ENCODE measurements at regions not wholly inside any gene's neighbourhood (a gene's known extent, or its start where the extent isn't known, plus 50 kb on each side); places are given as distances from the start of the nearest gene placed in this dataset.

DNA sequence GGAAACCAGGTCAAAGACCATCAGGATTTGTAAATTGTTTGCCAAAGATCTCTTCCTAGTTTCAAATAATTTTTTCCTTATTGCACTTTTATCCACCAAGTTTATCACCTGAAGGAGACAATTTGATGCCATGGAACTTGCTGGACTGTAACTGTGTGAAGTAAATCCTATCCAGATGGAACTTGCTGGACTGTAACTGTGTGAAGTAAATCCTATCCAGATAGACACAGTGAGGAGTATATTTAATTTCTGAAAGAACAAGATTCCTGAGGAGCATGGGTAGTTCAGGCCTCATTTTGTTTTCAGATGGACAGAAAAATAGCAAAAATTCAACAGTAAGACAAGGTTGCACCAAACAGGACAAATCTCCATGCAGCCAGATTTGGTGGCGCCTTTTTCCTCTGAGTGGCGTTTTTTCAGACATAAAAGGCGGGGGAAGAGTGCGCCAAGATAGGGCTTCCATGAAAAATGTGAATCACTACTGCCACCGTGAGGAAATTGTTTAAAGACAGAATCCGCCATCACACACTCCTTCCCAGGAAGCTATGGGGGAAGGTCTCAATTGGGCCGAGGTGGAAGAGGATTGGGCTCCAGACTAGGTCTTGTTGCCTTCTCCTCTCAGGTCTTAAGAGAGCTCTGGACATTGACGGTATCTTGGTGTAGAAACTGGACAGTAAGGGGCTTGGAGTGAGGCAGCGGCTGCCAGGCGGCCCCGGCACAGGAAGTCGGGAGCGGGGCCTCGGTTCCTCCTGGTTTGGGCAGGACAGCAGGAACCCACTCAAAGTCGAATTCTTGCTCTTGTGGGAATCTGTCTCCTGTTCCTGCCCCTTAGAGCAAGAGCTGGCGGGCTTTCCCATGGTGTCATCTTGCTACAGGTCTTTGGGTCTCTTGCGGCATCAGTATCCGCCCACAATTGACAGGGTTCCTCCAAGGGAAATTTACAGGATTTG lies 234.7 kb downstream of the OR13H1 start:
- Mint-ChIP-seq H3K9me3 (no peaks in the 10 kb centered on the region), H3K27me3 (no peaks in the 10 kb centered on the region), H3K4me1 (no peaks in the 10 kb centered on the region), H3K27ac (no peak overlapping the region), H3K4me3 (no peak overlapping the region), H3K36me3 (peaks cover 18% of the 10 kb centered on the region)
- CTCF ChIA-PET = no interaction called here
- no peak for DNase-seq

DNA sequence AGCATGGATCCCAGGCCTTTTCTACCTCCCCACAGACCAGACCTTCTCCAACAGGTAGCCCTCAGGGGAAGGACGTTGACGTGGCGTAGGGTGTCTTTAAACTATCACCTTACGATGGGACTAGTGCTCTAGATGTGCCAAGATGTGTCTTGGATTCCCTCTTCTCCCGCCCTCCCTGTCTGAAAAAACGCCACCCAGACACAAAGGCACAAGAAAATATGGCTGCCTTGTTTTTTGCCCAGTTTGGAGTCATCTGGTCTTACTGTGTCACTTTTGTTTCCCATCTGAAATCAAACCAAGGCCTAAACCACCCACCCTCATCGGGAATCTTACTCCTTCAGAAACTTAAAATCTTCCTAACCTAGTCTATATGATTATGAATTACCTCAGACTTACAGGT lies 235.4 kb downstream of the OR13H1 start:
- Mint-ChIP-seq H3K36me3 (peaks cover 21% of the 10 kb centered on the region), H3K4me3 (no peak overlapping the region), H3K9me3 (no peaks in the 10 kb centered on the region), H3K27ac (no peak overlapping the region), H3K27me3 (no peaks in the 10 kb centered on the region), H3K4me1 (no peaks in the 10 kb centered on the region)
- DNase-seq = no peak
- CTCF ChIA-PET = no interaction called here

- Mint-ChIP-seq H3K9me3 (no peaks in the 10 kb centered on the region), H3K27me3 (no peaks in the 10 kb centered on the region), H3K4me3 (no peak overlapping the region), H3K4me1 (no peaks in the 10 kb centered on the region), H3K36me3 (peaks cover 22% of the 10 kb centered on the region), H3K27ac (no peak overlapping the region)
- no peak for DNase-seq
- CTCF ChIA-PET = no interaction called here
These were observed 235.9 kb downstream of the OR13H1 start for GRCh38 chrX:131779741-131780140.

- peaks cover 18% of the 10 kb centered on the region for H3K36me3 Mint-ChIP-seq
- H3K4me3 Mint-ChIP-seq = no peak overlapping the region
- DNase-seq = no peak
- H3K9me3 Mint-ChIP-seq = no peaks in the 10 kb centered on the region
- H3K27ac Mint-ChIP-seq = no peak overlapping the region
- no peaks in the 10 kb centered on the region for H3K27me3 Mint-ChIP-seq
- no peaks in the 10 kb centered on the region for H3K4me1 Mint-ChIP-seq
- CTCF ChIA-PET = no interaction called here
These were observed 238.8 kb downstream of the OR13H1 start for GRCh38 chrX:131782646-131783045.

- no peaks in the 10 kb centered on the region for H3K9me3 Mint-ChIP-seq
- H3K4me3 Mint-ChIP-seq = no peak overlapping the region
- H3K27me3 Mint-ChIP-seq = no peaks in the 10 kb centered on the region
- peaks cover 18% of the 10 kb centered on the region for H3K36me3 Mint-ChIP-seq
- no peaks in the 10 kb centered on the region for H3K4me1 Mint-ChIP-seq
- no peak for DNase-seq
- CTCF ChIA-PET = no interaction called here
- no peak overlapping the region for H3K27ac Mint-ChIP-seq
These were observed 239.4 kb upstream of the STK26 start for GRCh38 chrX:131783555-131784308.

DNA sequence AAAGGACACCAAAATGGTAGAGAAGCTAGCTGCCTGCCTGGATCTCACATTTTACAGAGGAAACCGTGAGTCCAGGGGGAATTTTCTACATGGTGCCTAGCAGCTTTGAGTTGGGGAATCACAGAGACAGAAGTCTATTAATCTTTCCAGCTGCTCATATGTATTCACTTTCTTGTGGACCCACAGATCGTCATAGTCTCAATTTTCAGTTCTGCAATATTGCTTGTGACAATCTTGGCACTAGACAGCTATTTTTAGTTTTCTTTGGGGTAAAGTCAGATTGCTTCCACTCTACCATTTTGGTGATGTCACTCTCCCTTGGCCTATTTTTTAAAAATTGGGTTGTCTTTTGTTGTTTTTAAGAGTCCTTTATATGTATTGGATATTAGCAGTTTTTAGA lies 233.4 kb upstream of the STK26 start:
- DNase-seq = no peak
- CTCF ChIA-PET = no interaction called here
- Mint-ChIP-seq H3K27me3 (no peaks in the 10 kb centered on the region), H3K4me3 (no peak overlapping the region), H3K36me3 (peaks cover 27% of the 10 kb centered on the region), H3K9me3 (no peaks in the 10 kb centered on the region), H3K27ac (no peak overlapping the region), H3K4me1 (no peaks in the 10 kb centered on the region)

GRCh38 chrX:131791608-131792355 lies 231.3 kb upstream of the STK26 start:
- Mint-ChIP-seq H3K27ac (no peak overlapping the region), H3K27me3 (no peaks in the 10 kb centered on the region), H3K36me3 (peaks cover 27% of the 10 kb centered on the region), H3K9me3 (no peaks in the 10 kb centered on the region), H3K4me3 (no peak overlapping the region), H3K4me1 (no peaks in the 10 kb centered on the region)
- no peak for DNase-seq
- CTCF ChIA-PET = no interaction called here

- Mint-ChIP-seq H3K27me3 (no peaks in the 10 kb centered on the region), H3K4me3 (no peak overlapping the region), H3K9me3 (no peaks in the 10 kb centered on the region), H3K4me1 (no peaks in the 10 kb centered on the region), H3K36me3 (peaks cover 27% of the 10 kb centered on the region), H3K27ac (no peak overlapping the region)
- CTCF ChIA-PET = no interaction called here
- no peak for DNase-seq
These were observed 230.7 kb upstream of the STK26 start for GRCh38 chrX:131792356-131792749.

DNA sequence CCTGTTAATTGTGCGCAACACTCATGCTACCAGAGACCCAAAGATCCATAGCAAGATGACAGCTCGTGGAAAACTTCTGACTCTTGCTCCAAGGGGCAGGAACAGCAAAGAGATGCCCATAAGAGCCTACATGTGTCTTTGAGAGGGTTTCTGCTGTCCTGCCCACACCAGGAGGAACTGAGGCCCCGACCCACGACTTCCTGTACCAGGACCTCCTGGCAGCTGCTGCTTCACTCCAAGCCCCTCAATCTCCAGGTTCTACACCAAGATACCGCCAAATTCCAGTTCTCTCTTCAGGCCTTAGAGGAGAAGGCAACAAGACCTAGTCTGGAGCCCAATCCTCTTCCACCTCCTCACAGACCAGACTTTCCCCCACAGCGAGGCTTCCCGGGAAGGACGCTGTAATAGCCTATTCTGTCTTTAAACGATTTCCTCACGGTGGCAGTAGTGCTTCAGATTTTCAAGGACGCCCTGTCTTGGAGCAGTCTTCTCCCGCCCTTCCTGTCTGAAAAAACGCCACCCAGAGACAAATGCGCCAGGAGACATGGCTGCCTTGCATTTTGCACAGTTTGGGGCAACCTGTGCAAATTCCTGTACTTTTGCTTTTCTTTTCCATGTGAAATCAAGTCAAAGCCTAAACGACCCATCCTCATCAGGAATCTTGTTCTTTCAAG lies 230.2 kb upstream of the STK26 start:
- CTCF ChIA-PET = no interaction called here
- Mint-ChIP-seq H3K27me3 (no peaks in the 10 kb centered on the region), H3K9me3 (no peaks in the 10 kb centered on the region), H3K4me1 (no peaks in the 10 kb centered on the region), H3K27ac (no peak overlapping the region), H3K4me3 (no peak overlapping the region), H3K36me3 (peaks cover 27% of the 10 kb centered on the region)
- DNase-seq = no peak

DNA sequence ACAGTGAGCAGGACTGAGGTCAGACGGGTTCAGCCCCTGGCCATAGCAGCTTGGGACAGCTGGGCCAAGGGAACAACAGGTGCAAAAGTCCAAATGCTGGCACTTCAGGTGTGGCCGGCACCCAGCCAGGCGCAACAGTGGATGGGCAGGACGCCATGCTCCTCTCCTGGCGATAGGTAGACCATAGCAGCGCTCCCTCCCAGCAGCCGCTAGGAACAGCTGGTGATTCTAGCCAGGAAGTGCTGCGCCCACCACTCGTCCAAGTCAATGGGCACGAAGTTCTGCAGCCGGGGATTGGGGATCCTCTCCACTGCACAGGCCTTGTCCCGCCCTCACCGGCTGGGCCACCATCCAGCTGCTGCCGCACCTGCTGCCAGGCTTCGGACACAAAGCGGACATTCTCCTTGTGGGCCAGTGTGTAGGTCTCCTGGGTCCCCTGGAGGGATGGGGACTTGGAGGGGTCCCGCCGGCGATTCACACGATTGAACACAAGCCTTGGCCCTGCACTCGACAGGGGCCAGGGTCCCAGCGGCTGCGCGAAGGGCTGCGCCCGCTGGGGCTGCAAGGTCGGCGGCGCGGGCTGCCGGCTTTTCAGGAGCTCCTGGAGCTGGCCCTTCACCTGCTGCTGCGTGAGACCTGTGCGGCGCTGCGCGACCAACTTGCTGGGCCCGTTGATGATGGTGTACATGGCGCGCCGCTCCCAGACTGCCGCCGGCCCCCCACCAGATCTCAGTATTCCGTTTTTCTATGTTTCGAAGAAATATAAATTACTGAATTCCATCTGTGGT lies 227.5 kb upstream of the STK26 start:
- DNase-seq = no peak
- no peaks in the 10 kb centered on the region for H3K27me3 Mint-ChIP-seq
- no peaks in the 10 kb centered on the region for H3K4me1 Mint-ChIP-seq
- H3K27ac Mint-ChIP-seq = no peak overlapping the region
- H3K4me3 Mint-ChIP-seq = no peak overlapping the region
- CTCF ChIA-PET = no interaction called here
- no peaks in the 10 kb centered on the region for H3K9me3 Mint-ChIP-seq
- peaks cover 24% of the 10 kb centered on the region for H3K36me3 Mint-ChIP-seq

DNA sequence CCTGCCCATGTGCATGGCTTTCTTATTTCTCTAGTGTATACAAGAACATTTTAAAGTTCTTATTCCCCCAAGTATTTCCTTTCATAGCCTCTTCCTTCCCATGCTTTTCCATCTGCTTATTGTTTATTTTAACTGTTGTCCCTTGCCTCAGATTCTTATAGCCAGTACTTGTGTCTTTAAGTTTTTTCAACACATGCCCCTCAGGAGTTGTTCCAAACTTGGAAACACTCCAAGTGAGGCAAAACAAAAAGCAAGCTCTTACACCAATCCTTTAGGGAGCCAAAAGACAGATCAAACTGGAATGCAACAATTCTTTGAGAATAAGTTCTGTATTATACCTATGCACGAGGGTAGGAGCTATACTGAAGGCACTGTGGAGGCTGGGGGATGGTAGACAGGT lies 222.0 kb upstream of the STK26 start:
- DNase-seq = no peak
- no peaks in the 10 kb centered on the region for H3K36me3 Mint-ChIP-seq
- no peaks in the 10 kb centered on the region for H3K27me3 Mint-ChIP-seq
- H3K9me3 Mint-ChIP-seq = no peaks in the 10 kb centered on the region
- H3K4me3 Mint-ChIP-seq = no peak overlapping the region
- no peak overlapping the region for H3K27ac Mint-ChIP-seq
- CTCF ChIA-PET = no interaction called here
- H3K4me1 Mint-ChIP-seq = peaks cover 7% of the 10 kb centered on the region

- DNase-seq = no peak
- H3K4me1 Mint-ChIP-seq = peaks cover 7% of the 10 kb centered on the region
- no peaks in the 10 kb centered on the region for H3K36me3 Mint-ChIP-seq
- no peak overlapping the region for H3K27ac Mint-ChIP-seq
- H3K9me3 Mint-ChIP-seq = no peaks in the 10 kb centered on the region
- H3K27me3 Mint-ChIP-seq = no peaks in the 10 kb centered on the region
- CTCF ChIA-PET = no interaction called here
- no peak overlapping the region for H3K4me3 Mint-ChIP-seq
These were observed 221.2 kb upstream of the STK26 start for GRCh38 chrX:131801911-131802310.

DNA sequence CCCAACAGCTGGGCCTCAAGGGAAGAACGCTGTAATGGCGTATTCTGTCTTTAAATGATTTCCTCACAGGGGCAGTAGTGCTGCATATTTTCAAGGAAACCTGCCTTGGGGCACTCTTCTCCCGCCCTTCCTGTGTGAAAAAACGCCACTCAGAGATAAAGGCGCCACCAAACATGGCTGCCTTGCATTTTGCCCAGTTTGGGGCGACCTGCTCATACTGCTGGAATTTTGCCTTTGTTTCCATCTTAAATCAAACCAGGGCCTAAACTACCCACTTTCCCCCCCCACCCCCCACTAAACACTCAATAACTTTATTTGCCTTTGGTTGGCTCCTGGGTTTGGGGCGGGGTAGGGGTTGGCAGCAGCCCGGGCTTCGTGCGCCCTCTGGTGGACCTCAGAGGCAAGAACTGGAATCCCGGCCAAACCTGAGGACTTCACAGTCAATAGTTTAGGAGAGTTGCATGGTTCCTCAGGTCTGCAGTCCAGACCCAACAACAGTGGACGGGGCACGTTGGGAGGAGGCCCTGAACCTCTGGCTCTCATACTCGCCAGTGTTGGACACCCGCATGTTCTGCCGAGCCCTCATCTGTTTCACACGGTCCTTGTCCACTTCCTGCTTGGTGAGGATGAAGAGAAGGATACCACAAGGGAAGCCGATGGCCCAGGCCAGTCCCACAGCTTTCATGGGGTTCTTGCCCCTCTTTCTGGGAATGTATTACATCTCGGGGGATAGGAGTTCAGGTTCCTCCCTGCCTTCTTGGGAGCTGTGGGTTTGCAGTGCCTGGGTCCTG lies 220.1 kb upstream of the STK26 start:
- Mint-ChIP-seq H3K27ac (no peak overlapping the region), H3K4me3 (no peak overlapping the region), H3K27me3 (no peaks in the 10 kb centered on the region), H3K9me3 (no peaks in the 10 kb centered on the region), H3K36me3 (no peaks in the 10 kb centered on the region), H3K4me1 (peaks cover 7% of the 10 kb centered on the region)
- CTCF ChIA-PET = no interaction called here
- peak; percentile 37 for DNase-seq

All from activated naive CD4-positive, alpha-beta T cell treated with anti-CD3 and anti-CD28 coated beads, Interleukin-2, amount 10 ng/mL, durations not matched to agents 7 days and 5 days (primary cell).